WI38 (cell line): ENCODE measurements at regions not wholly inside any gene's neighbourhood (a gene's known extent, or its start where the extent isn't known, plus 50 kb on each side); places are given as distances from the start of the nearest gene placed in this dataset.

Experiments
- H3K4me3 ChIP-seq: 2 replicates; pipeline ENCODE4 v1.5.1; 2011; ENCODE audit warnings: low read depth, mild to moderate bottlenecking, control low read depth, low read length
- TF ChIP-seq, protein P1 (sequence below): IDR thresholded peaks from 2 replicates; pipeline ENCODE4 v1.5.1; 2012; ENCODE audit warnings: low read depth, mild to moderate bottlenecking, control low read depth, low read length

DNA sequence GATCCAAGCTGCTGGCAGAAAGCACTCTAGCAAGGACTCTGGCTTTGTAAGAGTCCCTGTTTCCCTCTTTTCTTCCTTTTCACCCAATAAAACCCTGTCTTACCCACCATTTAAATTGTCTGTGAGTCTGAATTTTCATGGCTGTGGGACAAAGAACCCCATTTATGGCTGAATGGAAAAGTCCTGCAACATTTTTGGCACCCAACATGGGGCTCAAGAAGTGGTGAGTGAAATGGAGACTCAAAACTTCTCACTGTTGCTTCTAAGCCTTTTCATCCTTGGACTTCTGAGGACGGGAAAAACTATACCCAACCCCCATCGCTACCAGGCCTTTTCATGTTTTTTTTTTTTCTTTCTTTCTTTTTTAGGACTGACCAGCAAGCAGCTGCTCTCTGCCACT is 329.5 kb upstream of the CWC22 start:
- TF ChIP-seq, protein P1, sequence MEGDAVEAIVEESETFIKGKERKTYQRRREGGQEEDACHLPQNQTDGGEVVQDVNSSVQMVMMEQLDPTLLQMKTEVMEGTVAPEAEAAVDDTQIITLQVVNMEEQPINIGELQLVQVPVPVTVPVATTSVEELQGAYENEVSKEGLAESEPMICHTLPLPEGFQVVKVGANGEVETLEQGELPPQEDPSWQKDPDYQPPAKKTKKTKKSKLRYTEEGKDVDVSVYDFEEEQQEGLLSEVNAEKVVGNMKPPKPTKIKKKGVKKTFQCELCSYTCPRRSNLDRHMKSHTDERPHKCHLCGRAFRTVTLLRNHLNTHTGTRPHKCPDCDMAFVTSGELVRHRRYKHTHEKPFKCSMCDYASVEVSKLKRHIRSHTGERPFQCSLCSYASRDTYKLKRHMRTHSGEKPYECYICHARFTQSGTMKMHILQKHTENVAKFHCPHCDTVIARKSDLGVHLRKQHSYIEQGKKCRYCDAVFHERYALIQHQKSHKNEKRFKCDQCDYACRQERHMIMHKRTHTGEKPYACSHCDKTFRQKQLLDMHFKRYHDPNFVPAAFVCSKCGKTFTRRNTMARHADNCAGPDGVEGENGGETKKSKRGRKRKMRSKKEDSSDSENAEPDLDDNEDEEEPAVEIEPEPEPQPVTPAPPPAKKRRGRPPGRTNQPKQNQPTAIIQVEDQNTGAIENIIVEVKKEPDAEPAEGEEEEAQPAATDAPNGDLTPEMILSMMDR, result no peak
- no peak overlapping the region for H3K4me3 ChIP-seq

- TF ChIP-seq, protein P1, result no peak
- H3K4me3 ChIP-seq, result no peak overlapping the region
Observed at GRCh38 chr2:180334514-180334913, 327.4 kb upstream of the CWC22 start.

DNA sequence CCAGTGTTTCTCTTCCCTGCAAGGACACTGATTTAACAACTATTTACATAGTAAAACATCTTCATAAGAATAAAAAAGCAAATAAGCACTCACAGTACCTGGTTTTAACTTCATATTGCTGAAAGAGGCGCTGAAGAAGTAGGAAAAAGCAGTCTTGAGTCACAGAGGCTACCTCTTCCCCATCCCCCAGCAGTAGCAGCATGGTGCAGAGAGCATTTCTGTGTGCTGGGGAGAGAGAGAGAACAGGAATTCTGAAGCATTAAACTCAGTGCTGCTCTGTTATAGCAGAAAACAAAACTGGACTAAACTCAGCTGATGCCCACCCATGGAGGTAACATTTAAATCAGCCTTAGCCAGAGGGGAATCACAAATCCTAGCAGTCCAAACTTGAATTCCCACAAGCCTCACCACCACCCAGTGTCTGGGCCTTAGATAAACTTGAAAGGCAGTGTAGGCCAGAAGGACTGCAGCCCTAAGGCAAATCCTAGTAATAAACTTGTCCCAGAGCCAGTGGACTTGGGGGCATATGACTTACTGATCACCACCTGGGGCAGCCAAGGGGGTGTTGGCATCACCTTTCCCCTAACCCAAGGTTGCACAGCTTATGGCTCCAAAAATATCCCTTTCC is 321.8 kb upstream of the CWC22 start:
- TF ChIP-seq, protein P1, result no peak

GRCh38 chr2:180327185-180327584 is 320.1 kb upstream of the CWC22 start:
- TF ChIP-seq, protein P1, result no peak
- no peak overlapping the region for H3K4me3 ChIP-seq

More for the DNA sequence above, 321.8 kb upstream of the CWC22 start:
- no peak overlapping the region for H3K4me3 ChIP-seq

DNA sequence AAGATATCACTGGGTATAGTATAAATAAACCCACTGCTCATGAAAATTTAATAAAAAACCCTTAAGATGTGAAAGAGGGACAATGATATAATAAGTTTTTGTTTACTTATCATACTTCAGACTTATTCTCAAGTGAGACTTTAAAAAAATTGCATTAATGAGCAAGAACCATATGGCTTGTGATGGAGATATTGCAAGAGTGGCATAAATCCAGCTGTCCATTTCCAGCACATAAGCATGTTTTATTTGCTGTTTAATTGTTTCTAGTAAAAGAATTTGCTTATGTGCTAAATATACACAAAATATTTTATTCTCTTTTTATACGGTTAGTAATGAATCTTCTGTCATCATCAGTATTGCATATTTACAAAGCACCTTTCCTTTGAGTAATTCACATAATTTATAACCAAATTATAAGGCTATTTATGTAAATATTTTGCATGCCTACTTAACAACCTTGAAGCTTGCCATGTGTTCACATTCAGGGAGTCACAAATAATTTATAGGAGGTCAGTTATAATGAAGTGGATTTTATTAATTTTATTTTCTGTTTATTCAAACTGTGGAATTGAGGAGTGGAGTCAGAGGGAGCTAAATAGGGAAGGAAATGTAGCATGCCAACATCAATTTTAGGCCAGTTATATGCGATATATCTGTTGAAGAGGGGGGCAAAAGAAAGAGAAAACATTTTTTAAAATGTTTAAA is 318.5 kb upstream of the CWC22 start:
- TF ChIP-seq, protein P1, result no peak
- H3K4me3 ChIP-seq, result no peak overlapping the region

- no peak overlapping the region for H3K4me3 ChIP-seq
- TF ChIP-seq, protein P1, result no peak
Observed at GRCh38 chr2:180324182-180324581, 317.1 kb upstream of the CWC22 start.

DNA sequence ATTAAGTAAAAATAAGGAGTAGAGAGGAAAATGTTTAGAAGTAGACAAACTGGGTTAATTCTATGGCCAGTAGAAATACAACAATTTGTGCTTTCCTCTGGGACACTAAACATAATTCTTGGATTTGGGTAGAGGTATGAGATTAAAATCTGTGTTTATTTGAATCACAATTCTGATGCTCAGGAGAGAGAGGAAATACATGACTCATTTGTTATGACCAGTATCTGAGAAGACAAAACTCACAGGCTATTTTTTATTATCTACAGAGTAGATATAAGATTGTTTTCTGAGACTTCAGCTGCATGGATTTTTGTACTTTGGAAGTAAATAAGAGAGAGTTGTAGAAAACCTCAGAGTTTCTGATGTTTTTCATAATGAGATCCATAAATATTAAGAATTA is 315.7 kb upstream of the CWC22 start:
- H3K4me3 ChIP-seq, result no peak overlapping the region
- TF ChIP-seq, protein P1, result no peak
